Middle frontal gyrus (tissue), 1 donor: ENCODE measurements at regions not wholly inside any gene's neighbourhood (a gene's known extent, or its start where the extent isn't known, plus 50 kb on each side); places are given as distances from the start of the nearest gene placed in this dataset.

ENCODE experiments used
- DNase-seq: peaks from one replicate; pipeline ENCODE4 v3.0.0-alpha.2; 2015; ENCODE audit warnings: low spot score; ENCODE audit errors: extremely low spot score

DNA sequence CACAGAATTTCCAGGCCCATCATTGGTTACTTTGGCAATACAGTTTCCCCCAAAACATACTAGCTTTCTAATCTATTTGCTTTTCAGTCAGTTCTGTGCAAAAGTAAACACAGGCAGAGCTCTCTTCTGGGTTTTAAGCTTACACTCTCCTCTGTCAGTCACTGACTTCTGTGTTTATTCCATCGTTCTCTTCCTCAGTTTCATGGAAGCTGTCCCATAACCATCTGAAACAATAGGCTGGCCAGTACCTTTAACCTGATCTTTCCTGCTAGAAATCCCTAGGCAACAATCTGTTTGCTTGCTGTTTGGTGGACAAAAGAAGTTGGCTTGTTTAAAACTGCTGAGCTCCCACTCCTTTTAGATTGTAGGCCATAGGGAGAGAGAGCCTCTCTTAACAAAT, 431.5 kb downstream of the HACE1 start:
- no peak for DNase-seq

DNA sequence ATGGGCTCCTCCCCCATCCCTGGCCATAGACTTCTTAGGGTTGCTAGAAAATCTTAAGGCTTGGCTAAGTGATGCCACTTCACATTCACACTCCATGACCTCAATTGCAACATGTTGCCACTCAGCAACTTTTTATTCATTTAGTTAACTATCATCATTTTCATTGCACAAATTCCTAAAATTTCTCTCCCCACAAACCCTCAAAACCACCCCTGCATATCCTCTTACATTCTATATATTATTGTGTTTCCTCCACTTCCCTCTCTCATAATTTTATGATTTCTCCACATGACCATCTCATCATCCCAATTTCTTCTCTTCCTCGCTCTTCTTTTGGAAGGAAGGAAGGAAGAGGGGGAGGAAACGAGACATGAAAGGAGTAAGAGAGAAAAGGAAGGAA, 436.0 kb downstream of the HACE1 start:
- DNase-seq = no peak

DNA sequence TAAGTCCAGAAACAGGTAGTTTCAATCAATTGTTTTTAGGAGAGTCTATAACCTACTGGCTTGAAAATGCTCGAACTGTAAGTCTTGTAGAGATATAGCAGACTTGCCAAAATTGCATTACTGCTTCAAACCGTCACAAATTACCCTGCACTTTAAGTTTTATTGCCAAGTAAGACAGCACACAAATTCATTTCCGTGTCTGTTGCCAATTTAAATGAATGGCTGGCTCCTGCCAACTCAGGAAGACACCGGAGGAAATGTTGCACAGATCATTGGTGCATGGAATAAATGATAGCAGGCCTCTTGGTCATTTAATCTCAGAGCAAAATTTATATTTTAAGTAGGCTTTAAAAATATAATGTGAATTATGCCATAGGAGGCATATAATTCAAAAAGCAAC, 438.1 kb downstream of the HACE1 start:
- DNase-seq = no peak

GRCh38 chr6:104418839-104419238, 440.9 kb downstream of the HACE1 start:
- no peak for DNase-seq

- DNase-seq = no peak
These were observed 441.6 kb downstream of the HACE1 start for GRCh38 chr6:104418125-104418524.

- no peak for DNase-seq
These were observed 445.0 kb downstream of the HACE1 start for GRCh38 chr6:104414723-104415122.

GRCh38 chr6:104413767-104414166, 446.0 kb downstream of the HACE1 start:
- DNase-seq = no peak

GRCh38 chr6:104411302-104411701, 448.4 kb downstream of the HACE1 start:
- no peak for DNase-seq

GRCh38 chr6:104409913-104410312, 449.8 kb downstream of the HACE1 start:
- no peak for DNase-seq

- no peak for DNase-seq
These were observed 451.8 kb downstream of the HACE1 start for GRCh38 chr6:104407957-104408356.

DNA sequence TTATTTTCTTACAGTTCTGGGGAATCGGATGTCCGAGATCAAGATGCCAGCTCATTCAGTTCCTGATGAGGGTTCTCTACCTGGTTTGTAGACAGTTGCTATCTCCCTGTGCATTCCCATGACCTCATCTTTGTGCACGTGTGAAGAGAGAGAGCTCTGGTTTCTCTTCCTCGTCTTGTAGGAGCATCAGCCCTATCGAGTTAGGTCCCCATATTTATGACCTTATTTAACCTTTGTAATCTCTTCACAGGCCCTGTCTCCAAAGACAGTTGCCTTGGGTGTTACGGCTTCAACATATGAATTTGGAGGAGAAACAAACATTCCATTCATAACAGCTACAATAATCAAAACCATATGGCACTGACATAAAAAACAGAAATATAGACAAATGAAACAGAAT, 455.3 kb downstream of the HACE1 start:
- DNase-seq = no peak

DNA sequence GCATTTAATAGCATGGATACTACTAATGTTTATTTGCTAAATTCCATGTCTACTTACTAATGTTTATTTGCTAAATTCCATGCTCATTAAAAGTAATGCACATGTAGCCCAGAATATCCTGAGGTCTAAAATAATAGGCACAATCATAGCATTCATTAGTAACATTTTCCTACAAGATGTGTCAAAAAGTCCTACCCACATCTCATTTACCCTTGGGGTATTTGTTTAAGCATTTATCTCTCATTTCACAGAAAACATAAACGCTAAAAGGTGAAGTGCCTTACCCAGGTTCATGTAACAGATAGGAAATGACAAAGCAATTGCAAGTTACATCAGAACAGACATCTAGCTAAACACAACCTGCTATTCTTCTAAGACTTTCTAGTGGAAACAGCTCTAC, 457.1 kb downstream of the HACE1 start:
- no peak for DNase-seq

DNA sequence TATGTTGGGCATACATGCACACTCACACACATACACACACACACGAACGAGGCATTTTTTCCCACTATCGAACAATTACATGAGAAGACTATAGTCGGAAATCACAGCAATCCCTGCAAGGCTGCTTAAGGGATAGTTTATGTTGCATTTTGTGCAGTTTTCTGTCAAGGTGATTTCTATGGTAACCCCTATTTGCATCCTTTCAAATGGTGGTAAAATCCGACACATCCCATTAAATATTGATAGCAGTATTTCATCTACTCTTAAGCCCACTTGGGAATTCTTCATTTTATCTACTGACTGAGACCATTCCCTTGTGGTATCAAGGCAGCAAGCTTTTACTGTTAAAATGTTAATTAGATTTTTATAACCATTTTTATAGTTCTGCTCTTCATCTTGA, 457.8 kb downstream of the HACE1 start:
- DNase-seq = no peak

GRCh38 chr6:104400844-104401243, 458.9 kb downstream of the HACE1 start:
- no peak for DNase-seq

- DNase-seq = no peak
These were observed 463.6 kb downstream of the HACE1 start for GRCh38 chr6:104396077-104396476.

DNA sequence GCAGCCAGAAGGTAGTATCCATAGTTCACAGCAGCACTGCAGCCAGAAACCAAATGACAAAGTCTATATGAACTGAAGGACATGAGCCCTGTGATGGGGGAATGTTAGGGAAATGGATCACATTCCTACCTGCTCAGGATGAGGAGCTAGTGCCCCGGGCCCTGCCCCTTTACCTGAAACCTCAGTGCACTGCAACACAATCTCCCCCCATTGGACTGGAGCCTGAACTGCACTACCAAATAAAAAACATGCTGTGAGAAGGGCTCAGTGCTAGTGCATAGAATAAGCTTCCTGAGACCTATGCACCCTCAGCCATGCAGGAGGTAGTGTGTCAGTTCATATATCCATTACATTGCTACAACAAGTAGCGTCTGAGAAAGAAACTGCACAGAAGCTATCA, 477.8 kb downstream of the HACE1 start:
- DNase-seq = no peak

- DNase-seq = no peak
These were observed 494.1 kb downstream of the HACE1 start for GRCh38 chr6:104365451-104366234.

DNA sequence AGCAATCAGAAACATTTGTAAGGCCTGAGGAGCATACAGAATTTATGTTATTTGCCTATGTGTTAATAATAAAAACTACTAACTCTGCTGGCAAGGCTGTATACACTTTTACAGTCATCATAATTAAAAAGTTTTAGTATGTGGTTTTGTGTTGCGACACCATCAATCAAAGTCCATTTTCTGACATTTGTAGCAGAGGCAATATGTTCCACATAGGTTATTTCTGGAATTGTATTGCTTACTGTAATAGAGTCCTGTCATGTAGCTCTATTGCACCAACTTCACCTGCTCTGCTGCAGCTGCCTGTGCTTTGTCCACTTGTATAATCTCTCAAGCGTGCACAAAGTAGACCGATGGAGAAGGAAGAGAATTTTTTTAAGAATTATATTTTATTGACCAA, 501.8 kb downstream of the HACE1 start:
- no peak for DNase-seq

DNA sequence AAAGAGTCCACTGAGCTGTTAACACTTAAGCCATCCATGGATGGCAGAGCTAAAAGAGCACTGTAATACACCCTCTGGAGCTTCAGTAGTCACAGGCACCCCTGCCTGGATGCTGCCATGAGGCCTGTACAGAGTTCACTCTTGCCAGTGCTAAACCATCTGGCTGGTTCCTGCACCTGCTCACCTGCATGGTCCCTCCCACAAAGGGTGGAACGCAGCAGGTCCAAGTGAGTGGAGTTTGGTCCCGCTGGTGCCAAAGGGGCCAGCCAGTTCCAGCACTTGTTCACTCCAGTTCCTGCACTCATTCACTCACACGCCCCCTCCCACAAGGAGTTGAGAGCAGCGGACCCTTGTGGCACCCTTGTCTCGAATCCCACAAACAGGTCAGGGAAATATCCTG, 503.5 kb downstream of the HACE1 start:
- DNase-seq = no peak

DNA sequence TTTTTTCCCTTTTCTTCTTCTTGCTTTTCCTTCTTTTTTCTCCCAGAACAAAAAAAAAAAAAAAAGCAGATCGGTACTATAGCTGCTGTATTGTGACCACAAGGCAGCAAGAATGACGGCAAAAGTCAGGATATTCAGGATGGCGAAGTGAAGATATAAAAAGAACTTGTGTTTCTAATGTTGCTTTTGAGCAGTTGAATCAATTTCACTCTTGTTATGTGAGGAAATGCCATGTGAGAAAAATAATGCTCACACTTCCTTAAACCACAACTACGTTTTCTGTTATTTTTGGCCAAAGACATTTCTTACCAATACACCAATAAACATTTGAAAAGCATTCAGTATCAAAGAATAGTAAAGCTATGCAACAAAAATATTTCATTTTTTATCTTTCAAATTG, 510.5 kb downstream of the HACE1 start:
- DNase-seq = no peak

GRCh38 chr6:104344223-104344622, 515.5 kb downstream of the HACE1 start:
- no peak for DNase-seq

GRCh38 chr6:104332364-104332763, 527.4 kb downstream of the HACE1 start:
- DNase-seq = no peak

DNA sequence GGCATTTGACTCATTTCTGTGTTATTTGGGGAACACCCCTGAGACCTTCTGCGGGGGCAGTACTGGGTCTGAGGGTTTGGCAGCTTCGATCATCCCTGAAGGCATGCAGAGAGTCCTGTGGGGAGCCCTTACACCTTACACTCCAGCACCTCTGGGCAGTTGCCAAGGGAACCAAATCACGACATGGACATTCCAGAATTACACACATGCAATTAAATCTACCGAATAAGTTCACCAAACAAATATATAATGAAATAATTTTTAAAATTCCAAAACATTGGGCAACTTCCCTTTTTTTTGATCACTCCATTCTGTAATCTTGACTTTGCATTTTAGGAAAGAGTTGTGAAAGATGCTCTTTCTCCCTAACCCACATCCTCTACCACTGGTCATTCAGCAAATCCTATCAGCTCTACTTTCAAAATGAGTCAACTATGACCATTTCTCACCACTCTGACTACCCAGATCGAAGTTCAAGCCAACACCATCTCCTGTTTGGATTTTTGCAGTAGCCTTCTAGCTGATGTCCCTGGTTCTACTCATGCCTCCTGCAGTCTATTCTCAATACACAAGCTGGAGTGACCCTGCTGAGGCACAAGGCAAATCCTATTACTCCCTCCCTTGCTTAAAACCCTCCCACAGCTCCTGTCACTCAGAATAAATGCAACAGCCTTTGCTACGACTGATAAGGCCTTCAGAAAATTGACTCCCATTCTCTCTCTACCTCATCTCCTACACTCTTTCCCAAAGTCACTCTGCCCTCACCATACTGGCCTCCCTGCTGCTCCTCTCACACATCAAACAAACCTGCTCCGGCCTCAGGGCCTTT, 533.3 kb downstream of the HACE1 start:
- DNase-seq = no peak
